Rectal smooth muscle tissue (tissue), 1 donor: ENCODE measurements at regions not wholly inside any gene's neighbourhood (a gene's known extent, or its start where the extent isn't known, plus 50 kb on each side); places are given as distances from the start of the nearest gene placed in this dataset.

ENCODE experiments used
- H3K27ac ChIP-seq: one replicate; pipeline ENCODE4 v1.7.0; 2013; ENCODE audit warnings: low read depth, low read length, inconsistent platforms
- H3K27me3 ChIP-seq: one replicate; pipeline ENCODE4 v1.7.0; 2013; ENCODE audit warnings: low read length; ENCODE audit not compliant: control insufficient read depth, insufficient read depth
- H3K36me3 ChIP-seq: one replicate; pipeline ENCODE4 v1.7.0; 2013; ENCODE audit warnings: low read length; ENCODE audit not compliant: control insufficient read depth, insufficient read depth
- H3K4me1 ChIP-seq: one replicate; pipeline ENCODE4 v1.7.0; 2013; ENCODE audit warnings: low read length; ENCODE audit not compliant: control insufficient read depth, insufficient read depth
- H3K4me3 ChIP-seq: one replicate; pipeline ENCODE4 v1.7.0; 2013; ENCODE audit warnings: low read length
- H3K9ac ChIP-seq: one replicate; pipeline ENCODE4 v1.7.0; 2013; ENCODE audit warnings: low read length

DNA sequence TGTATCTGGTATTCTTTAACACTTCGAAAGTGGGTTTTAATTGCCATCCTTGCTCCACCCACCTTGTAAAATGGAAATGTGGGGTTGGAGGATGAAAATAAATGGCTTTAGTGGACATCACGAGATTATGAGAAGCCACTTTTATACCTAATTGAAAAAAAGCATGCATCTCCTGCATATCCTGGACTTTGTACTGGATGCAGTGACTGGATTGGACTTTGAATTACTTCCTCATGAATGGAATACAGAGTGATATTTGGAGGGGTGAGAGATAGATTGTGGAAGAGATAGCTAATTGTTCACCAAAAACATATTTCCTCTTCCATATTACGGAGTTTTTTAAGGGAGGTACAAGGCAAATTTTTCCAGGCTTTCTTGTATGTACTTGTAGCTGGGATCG, 813.0 kb downstream of the TENT5A start:
- no peaks in the 10 kb centered on the region for H3K36me3 ChIP-seq
- H3K27me3 ChIP-seq, result no peaks in the 10 kb centered on the region
- H3K27ac ChIP-seq, result no peak overlapping the region
- H3K9ac ChIP-seq, result no peak overlapping the region
- H3K4me3 ChIP-seq, result no peak overlapping the region
- no peaks in the 10 kb centered on the region for H3K4me1 ChIP-seq

- Histone ChIP-seq H3K9ac (no peak overlapping the region), H3K27ac (no peak overlapping the region), H3K4me3 (no peak overlapping the region), H3K36me3 (no peaks in the 10 kb centered on the region), H3K27me3 (no peaks in the 10 kb centered on the region), H3K4me1 (no peaks in the 10 kb centered on the region)
Observed at GRCh38 chr6:80938131-80938530, 814.4 kb downstream of the TENT5A start.

DNA sequence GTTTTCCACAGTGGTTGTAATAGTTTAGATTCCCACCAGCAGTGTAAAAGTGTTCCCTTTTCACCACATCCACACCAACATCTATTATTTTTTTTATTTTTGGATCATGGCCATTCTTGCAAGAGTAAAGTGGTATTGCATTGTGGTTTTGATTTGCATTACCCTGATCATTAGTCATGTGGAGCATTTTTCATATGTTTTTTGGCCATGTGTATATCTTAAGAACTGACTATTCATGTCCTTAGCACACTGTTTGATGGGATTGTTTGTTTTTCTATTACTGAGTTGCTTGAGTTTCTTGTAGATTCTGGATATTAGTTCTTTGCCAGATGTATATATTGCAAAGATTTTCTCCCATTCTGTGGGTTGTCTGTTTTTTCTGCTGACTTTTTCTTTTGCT, 820.1 kb downstream of the TENT5A start:
- Histone ChIP-seq H3K4me3 (no peak overlapping the region), H3K36me3 (no peaks in the 10 kb centered on the region), H3K4me1 (no peaks in the 10 kb centered on the region), H3K27ac (no peak overlapping the region), H3K9ac (no peak overlapping the region), H3K27me3 (no peaks in the 10 kb centered on the region)

DNA sequence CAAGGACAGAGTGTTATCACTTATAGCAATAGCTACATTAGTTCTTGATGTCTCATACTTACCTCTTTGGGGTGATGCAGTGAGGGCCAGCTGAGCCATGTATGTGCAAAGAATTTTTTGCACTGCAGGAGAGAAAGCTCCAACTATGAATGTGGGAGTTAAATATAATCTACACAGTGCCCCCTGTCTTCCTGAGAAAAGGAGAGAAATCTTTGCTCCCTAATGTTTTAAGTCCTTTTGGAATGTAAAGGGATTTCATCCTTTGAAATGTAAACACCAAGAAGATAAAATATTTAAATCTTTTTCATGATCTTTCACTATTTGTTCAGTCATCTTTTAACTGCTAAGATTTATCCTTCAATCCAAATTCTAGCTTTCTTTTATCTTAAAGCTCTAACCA, 822.1 kb downstream of the TENT5A start:
- Histone ChIP-seq H3K4me3 (no peak overlapping the region), H3K27me3 (no peaks in the 10 kb centered on the region), H3K4me1 (no peaks in the 10 kb centered on the region), H3K9ac (no peak overlapping the region), H3K27ac (no peak overlapping the region), H3K36me3 (no peaks in the 10 kb centered on the region)

DNA sequence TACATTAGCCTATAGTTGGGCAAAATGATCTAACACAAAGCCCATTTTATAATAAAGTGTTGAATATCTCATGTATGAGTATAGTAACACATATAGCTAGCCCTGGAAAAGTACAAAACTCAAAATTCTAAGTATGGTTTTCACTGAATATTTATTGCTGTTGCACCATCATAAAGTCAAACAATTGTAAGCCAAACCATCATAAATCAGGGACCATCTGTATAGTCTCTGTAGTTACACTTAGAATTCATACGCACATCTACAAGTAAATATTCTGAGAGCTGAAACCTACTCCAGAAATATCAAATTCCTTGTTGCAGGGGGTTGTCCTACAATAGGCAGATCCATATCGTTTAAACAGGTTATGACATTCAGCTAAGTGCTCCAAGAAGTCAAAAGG, 817.3 kb downstream of the BCKDHB start:
- H3K4me3 ChIP-seq, result no peak overlapping the region
- no peak overlapping the region for H3K27ac ChIP-seq
- no peak overlapping the region for H3K9ac ChIP-seq
- H3K4me1 ChIP-seq, result peaks cover 5% of the 10 kb centered on the region
- no peaks in the 10 kb centered on the region for H3K36me3 ChIP-seq
- no peaks in the 10 kb centered on the region for H3K27me3 ChIP-seq

GRCh38 chr6:80922916-80923455, 816.5 kb downstream of the BCKDHB start:
- Histone ChIP-seq H3K4me1 (peaks cover 5% of the 10 kb centered on the region), H3K9ac (no peak overlapping the region), H3K36me3 (no peaks in the 10 kb centered on the region), H3K27me3 (no peaks in the 10 kb centered on the region), H3K4me3 (no peak overlapping the region), H3K27ac (no peak overlapping the region)

DNA sequence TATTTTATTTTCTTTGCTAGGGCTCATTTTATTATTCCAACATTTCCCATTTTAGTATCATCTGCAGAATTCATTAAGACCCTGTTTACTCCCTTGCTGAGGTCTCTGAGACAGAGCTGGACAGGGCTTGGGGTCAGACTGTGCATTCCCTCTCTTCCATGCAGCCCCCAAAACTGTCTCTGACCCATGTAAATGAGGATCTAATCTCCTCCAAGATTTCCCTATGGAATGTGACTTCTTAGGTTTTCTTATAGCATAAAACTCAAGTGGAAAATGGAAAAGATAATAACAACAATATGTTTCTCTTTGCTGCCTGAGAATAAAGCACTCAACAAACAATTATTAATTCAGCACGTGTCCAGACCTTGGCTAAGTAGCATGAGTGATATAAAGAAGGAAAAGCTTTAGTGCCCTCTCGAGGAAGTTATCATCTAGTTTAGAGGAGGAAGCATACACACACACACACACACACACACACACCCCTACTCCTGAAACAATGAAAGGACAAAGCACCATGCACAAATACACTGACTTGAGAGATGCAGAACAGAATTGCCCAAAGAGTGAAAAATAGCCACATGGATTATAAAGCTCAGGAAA, 815.5 kb downstream of the BCKDHB start:
- Histone ChIP-seq H3K4me1 (peaks cover 5% of the 10 kb centered on the region), H3K4me3 (no peak overlapping the region), H3K27ac (no peak overlapping the region), H3K36me3 (no peaks in the 10 kb centered on the region), H3K27me3 (no peaks in the 10 kb centered on the region), H3K9ac (no peak overlapping the region)

GRCh38 chr6:80907831-80908230, 801.4 kb downstream of the BCKDHB start:
- no peaks in the 10 kb centered on the region for H3K4me1 ChIP-seq

DNA sequence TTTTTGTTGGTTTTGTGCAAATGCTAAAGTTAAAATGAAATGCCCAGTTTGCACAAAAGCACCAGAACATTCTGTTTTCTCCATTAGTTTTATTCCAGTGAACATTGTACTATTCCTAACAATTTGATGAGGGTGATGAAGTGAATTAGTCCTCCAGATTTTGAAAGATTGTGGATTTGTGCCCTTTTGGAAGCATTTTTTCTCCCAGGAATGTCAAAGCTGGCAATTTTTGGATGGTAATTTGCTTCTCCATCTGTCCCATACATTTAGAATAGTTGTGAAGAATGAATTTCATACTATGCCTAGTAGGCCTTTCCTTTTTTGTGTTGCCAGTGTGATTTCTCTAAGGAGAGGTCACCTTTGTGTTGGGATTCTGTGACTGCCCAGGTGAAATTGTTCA, 797.2 kb downstream of the BCKDHB start:
- Histone ChIP-seq H3K27me3 (no peaks in the 10 kb centered on the region), H3K27ac (no peak overlapping the region), H3K4me3 (no peak overlapping the region), H3K4me1 (no peaks in the 10 kb centered on the region), H3K36me3 (no peaks in the 10 kb centered on the region), H3K9ac (no peak overlapping the region)

More at GRCh38 chr6:80907831-80908230, 801.4 kb downstream of the BCKDHB start:
- no peaks in the 10 kb centered on the region for H3K27me3 ChIP-seq
- no peaks in the 10 kb centered on the region for H3K36me3 ChIP-seq
- no peak overlapping the region for H3K27ac ChIP-seq
- no peak overlapping the region for H3K9ac ChIP-seq
- no peak overlapping the region for H3K4me3 ChIP-seq

GRCh38 chr6:80886475-80886874, 780.0 kb downstream of the BCKDHB start:
- no peak overlapping the region for H3K27ac ChIP-seq
- no peaks in the 10 kb centered on the region for H3K4me1 ChIP-seq
- no peaks in the 10 kb centered on the region for H3K27me3 ChIP-seq
- H3K4me3 ChIP-seq, result no peak overlapping the region
- no peak overlapping the region for H3K9ac ChIP-seq
- no peaks in the 10 kb centered on the region for H3K36me3 ChIP-seq

GRCh38 chr6:80872951-80873308, 766.5 kb downstream of the BCKDHB start:
- no peak overlapping the region for H3K9ac ChIP-seq
- no peaks in the 10 kb centered on the region for H3K4me1 ChIP-seq
- H3K27ac ChIP-seq, result no peak overlapping the region
- no peaks in the 10 kb centered on the region for H3K36me3 ChIP-seq
- no peaks in the 10 kb centered on the region for H3K27me3 ChIP-seq
- no peak overlapping the region for H3K4me3 ChIP-seq

DNA sequence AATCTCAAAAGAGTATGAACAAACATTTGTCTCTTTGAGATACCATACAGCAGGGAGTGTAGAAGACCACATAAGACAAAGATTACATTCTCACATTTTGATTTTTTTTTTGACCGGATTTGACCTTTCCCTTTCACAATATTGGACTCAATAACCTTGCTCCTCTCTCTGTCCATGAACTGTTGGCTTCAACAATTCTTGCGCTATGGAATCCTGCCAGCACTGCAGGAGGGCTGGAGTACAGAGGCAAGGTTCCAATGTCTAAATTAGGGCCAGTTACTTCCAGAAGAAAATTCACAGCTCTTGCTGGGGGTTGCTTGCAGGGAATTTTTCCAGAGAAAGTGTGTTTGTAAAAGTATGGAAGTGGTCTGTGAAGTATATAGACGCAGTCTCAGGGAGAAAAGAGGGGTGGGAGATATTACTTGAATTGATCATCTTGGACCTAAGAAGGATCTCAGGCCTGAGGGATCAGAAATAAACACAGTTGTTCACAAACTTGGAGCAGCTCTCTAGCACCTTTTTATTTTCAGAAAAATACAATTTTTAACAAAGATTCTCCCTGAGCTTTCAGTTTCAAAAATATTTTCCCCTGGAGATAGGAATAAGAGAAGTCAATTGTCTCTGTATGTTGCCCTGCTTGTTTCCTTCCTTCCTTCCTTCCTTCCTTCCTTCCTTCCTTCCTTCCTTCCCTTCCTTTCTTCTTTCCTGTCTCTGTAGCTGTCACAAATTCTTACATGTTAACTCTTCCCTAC, 765.9 kb downstream of the BCKDHB start:
- Histone ChIP-seq H3K9ac (no peak overlapping the region), H3K36me3 (no peaks in the 10 kb centered on the region), H3K27ac (no peak overlapping the region), H3K4me1 (no peaks in the 10 kb centered on the region), H3K4me3 (no peak overlapping the region), H3K27me3 (no peaks in the 10 kb centered on the region)

- no peak overlapping the region for H3K9ac ChIP-seq
- no peaks in the 10 kb centered on the region for H3K36me3 ChIP-seq
- H3K27ac ChIP-seq, result no peak overlapping the region
- H3K27me3 ChIP-seq, result no peaks in the 10 kb centered on the region
- H3K4me1 ChIP-seq, result no peaks in the 10 kb centered on the region
- H3K4me3 ChIP-seq, result no peak overlapping the region
Observed at GRCh38 chr6:80862756-80863155, 756.3 kb downstream of the BCKDHB start.
